ENCODE measurements at regions not wholly inside any gene's neighbourhood (a gene's known extent, or its start where the extent isn't known, plus 50 kb on each side); places are given as distances from the start of the nearest gene placed in this dataset.
"Not testable (repeated sequence)": the region's sequence is repeated elsewhere in the genome, so short reads cannot be mapped to it uniquely, and the experiment has no call there.

- DNase-seq (ENCODE audit: low spot score), result no peak
Measured at GRCh38 chr16:62751218-62751617, 715.0 kb upstream of the CDH8 start.

GRCh38 chr16:62741692-62742091, 705.5 kb upstream of the CDH8 start:
- no peak for DNase-seq (ENCODE audit: low spot score)

GRCh38 chr16:62738666-62739460, 702.6 kb upstream of the CDH8 start:
- peak; percentile 72 for DNase-seq (ENCODE audit: low spot score)

- no peak for DNase-seq (ENCODE audit: low spot score)
Measured at GRCh38 chr16:62732092-62732491, 695.9 kb upstream of the CDH8 start.

- DNase-seq (ENCODE audit: low spot score), result not testable (repeated sequence)
Measured at GRCh38 chr16:62724670-62725269, 688.5 kb upstream of the CDH8 start.

- no peak for DNase-seq (ENCODE audit: low spot score)
Measured at GRCh38 chr16:62720651-62721050, 684.4 kb upstream of the CDH8 start.

GRCh38 chr16:62717026-62717425, 680.8 kb upstream of the CDH8 start:
- DNase-seq (ENCODE audit: low spot score), result no peak

GRCh38 chr16:62715701-62716100, 679.5 kb upstream of the CDH8 start:
- no peak for DNase-seq (ENCODE audit: low spot score)

GRCh38 chr16:62712566-62712965, 676.3 kb upstream of the CDH8 start:
- DNase-seq (ENCODE audit: low spot score), result no peak

- no peak for DNase-seq (ENCODE audit: low spot score)
Measured at GRCh38 chr16:62711797-62712196, 675.6 kb upstream of the CDH8 start.

- no peak for DNase-seq (ENCODE audit: low spot score)
Measured at GRCh38 chr16:62709794-62710193, 673.6 kb upstream of the CDH8 start.

- DNase-seq (ENCODE audit: low spot score), result no peak
Measured at GRCh38 chr16:62701426-62701825, 665.2 kb upstream of the CDH8 start.

GRCh38 chr16:62700426-62701294, 664.4 kb upstream of the CDH8 start:
- DNase-seq (ENCODE audit: low spot score), result no peak

GRCh38 chr16:62692685-62693084, 656.4 kb upstream of the CDH8 start:
- DNase-seq (ENCODE audit: low spot score), result no peak

GRCh38 chr16:62681819-62682218, 645.6 kb upstream of the CDH8 start:
- DNase-seq (ENCODE audit: low spot score), result no peak

GRCh38 chr16:62678796-62679195, 642.6 kb upstream of the CDH8 start:
- DNase-seq (ENCODE audit: low spot score), result no peak

GRCh38 chr16:62676306-62676705, 640.1 kb upstream of the CDH8 start:
- DNase-seq (ENCODE audit: low spot score), result no peak

- DNase-seq (ENCODE audit: low spot score), result peak; percentile 66
Measured at GRCh38 chr16:62665269-62665668, 629.0 kb upstream of the CDH8 start.

- DNase-seq (ENCODE audit: low spot score), result no peak
Measured at GRCh38 chr16:62664566-62664965, 628.3 kb upstream of the CDH8 start.

- no peak for DNase-seq (ENCODE audit: low spot score)
Measured at GRCh38 chr16:62661435-62661834, 625.2 kb upstream of the CDH8 start.

GRCh38 chr16:62657116-62657515, 620.9 kb upstream of the CDH8 start:
- DNase-seq (ENCODE audit: low spot score), result no peak

- DNase-seq (ENCODE audit: low spot score), result peak; percentile 8
Measured at GRCh38 chr16:62652441-62653120, 616.3 kb upstream of the CDH8 start.
